Epithelial cell of proximal tubule (primary cell): ENCODE measurements at regions not wholly inside any gene's neighbourhood (a gene's known extent, or its start where the extent isn't known, plus 50 kb on each side); places are given as distances from the start of the nearest gene placed in this dataset.

Experiments
- DNase-seq: peaks from one replicate; pipeline ENCODE4 v3.0.0-alpha.2; 2011; ENCODE audit warnings: low read depth
- H3K4me3 ChIP-seq: 2 replicates; pipeline ENCODE4 v1.5.1; 2011; ENCODE audit warnings: low read depth, mild to moderate bottlenecking, low read length
- TF ChIP-seq, protein P1 (sequence below): conservative IDR thresholded peaks from 2 replicates; pipeline ENCODE4 v1.5.1; 2012; ENCODE audit warnings: low read depth, mild to moderate bottlenecking, low read length

- TF ChIP-seq, protein P1, sequence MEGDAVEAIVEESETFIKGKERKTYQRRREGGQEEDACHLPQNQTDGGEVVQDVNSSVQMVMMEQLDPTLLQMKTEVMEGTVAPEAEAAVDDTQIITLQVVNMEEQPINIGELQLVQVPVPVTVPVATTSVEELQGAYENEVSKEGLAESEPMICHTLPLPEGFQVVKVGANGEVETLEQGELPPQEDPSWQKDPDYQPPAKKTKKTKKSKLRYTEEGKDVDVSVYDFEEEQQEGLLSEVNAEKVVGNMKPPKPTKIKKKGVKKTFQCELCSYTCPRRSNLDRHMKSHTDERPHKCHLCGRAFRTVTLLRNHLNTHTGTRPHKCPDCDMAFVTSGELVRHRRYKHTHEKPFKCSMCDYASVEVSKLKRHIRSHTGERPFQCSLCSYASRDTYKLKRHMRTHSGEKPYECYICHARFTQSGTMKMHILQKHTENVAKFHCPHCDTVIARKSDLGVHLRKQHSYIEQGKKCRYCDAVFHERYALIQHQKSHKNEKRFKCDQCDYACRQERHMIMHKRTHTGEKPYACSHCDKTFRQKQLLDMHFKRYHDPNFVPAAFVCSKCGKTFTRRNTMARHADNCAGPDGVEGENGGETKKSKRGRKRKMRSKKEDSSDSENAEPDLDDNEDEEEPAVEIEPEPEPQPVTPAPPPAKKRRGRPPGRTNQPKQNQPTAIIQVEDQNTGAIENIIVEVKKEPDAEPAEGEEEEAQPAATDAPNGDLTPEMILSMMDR = no peak
- no peak for DNase-seq
- no peak overlapping the region for H3K4me3 ChIP-seq
Measured at GRCh38 chr11:10920875-10921274, 63.0 kb upstream of the ZBED5 start.

GRCh38 chr11:10920205-10920604 is 62.4 kb upstream of the ZBED5 start:
- DNase-seq = no peak
- no peak overlapping the region for H3K4me3 ChIP-seq
- TF ChIP-seq, protein P1 = no peak

- TF ChIP-seq, protein P1 = no peak
- H3K4me3 ChIP-seq = no peak overlapping the region
- DNase-seq = no peak
Measured at GRCh38 chr11:10918698-10919097, 60.8 kb upstream of the ZBED5 start.

DNA sequence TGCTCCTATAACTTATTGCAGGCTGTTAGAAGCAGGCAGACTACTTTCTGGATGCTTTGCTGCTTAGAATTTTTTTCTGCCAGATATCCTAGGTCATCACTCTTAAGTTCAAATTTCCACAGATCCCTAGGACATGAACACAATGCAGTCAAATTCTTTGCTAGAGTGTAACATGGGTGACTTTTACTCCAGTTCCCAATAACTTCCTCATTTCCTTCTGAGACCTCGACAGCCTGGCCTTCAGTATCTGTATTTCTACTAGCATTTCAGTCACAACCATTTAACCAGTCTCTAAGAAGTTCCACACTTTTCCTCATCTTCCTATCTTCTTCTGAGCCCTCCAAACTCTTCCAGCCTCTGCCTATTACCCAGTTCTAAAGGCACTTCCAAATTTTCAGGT is 60.4 kb upstream of the ZBED5 start:
- TF ChIP-seq, protein P1 = no peak
- no peak overlapping the region for H3K4me3 ChIP-seq
- DNase-seq = no peak

DNA sequence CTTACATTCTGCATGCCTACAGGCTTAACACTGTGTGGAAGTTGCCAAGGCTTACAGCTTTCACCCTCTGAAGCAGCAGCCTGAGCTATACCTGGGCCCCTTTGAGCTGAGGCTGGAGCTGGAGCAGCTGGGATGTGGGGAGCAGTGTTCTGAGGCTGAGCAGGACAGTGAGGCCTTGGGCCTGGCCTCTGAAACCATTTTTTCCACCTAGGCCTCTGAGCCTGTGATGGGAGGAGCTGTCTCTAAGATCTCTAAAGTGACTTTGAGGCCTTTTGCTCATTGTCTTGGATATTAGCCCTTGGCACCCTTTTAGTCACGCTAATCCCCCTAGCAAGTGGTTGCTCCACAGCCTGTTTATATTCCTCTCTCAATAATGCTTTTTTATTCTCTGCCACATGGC is 59.9 kb upstream of the ZBED5 start:
- TF ChIP-seq, protein P1 = no peak
- H3K4me3 ChIP-seq = no peak overlapping the region
- DNase-seq = no peak

GRCh38 chr11:10916665-10917064 is 58.8 kb upstream of the ZBED5 start:
- H3K4me3 ChIP-seq = no peak overlapping the region
- TF ChIP-seq, protein P1 = no peak
- DNase-seq = no peak

DNA sequence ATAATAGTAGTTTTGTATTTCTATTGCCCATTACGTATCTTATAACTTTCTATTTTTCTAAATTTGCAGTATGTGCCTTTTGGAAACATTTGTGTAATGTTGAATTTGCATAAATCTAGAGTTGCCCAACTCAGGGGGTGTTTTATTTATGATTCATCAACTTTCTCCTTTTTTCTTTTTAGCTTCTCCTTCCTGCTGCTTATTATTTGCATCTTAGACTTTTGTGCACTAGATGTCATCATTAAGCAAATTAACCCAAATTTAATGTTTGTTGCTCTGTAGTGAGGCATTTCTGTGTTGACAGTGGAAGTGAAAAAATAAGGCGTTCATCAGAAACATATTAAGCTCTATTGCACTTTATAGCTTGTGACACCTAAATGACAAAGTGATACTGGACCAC is 56.2 kb upstream of the ZBED5 start:
- TF ChIP-seq, protein P1 = no peak

More for the DNA sequence above, 56.2 kb upstream of the ZBED5 start:
- DNase-seq = no peak
- no peak overlapping the region for H3K4me3 ChIP-seq
